ENCODE measurements at regions not wholly inside any gene's neighbourhood (a gene's known extent, or its start where the extent isn't known, plus 50 kb on each side); places are given as distances from the start of the nearest gene placed in this dataset.

DNA sequence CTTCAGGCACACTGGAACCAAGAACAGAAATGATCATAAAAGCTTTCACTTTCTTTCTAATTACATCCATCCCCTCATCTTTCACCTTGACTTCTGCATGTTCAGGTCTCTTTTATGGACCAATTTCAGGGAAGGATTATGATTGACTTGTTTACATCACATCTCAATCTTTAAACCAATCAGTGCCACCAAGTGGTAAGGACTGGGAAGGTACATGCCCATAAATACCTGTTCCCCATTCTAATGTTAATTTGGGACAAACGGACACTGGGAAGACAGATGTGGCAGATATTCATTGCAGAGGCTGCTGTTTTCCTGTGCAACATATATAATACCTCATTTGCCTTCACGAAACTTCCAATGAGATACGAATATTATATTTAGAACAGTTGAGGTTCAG, 978.1 kb downstream of the GALC start:
- Histone ChIP-seq H3K4me1 (ENCODE audit: control insufficient read depth, low read length) (no peaks in the 10 kb centered on the region), H3K27ac (ENCODE audit: low read depth, low read length) (no peak overlapping the region), H4K20me1 (ENCODE audit: control insufficient read depth, insufficient read depth, low read depth, low read length) (no peaks in the 10 kb centered on the region), H3K9me3 (ENCODE audit: control insufficient read depth, insufficient read depth, low read length) (no peaks in the 10 kb centered on the region), H3K36me3 (ENCODE audit: control insufficient read depth, low read length) (no peaks in the 10 kb centered on the region), H3K4me3 (ENCODE audit: low read length) (no peak overlapping the region), H3F3A (ENCODE audit: control insufficient read depth, insufficient read depth) (no peaks in the 10 kb centered on the region), H3K9me2 (replicated peaks; ENCODE audit: control insufficient read depth, low read length) (no peaks in the 10 kb centered on the region), H3K79me2 (ENCODE audit: control insufficient read depth, low read length) (no peaks in the 10 kb centered on the region), H3K27me3 (ENCODE audit: control insufficient read depth, low read length) (no peaks in the 10 kb centered on the region), H3K4me2 (ENCODE audit: low read length) (no peak overlapping the region)
- TF ChIP-seq EZH2phosphoT487 (IDR thresholded peaks at IDR 0.05; ENCODE audit: borderline replicate concordance, low read length) = no peak
- TF ChIP-seq, protein P1, sequence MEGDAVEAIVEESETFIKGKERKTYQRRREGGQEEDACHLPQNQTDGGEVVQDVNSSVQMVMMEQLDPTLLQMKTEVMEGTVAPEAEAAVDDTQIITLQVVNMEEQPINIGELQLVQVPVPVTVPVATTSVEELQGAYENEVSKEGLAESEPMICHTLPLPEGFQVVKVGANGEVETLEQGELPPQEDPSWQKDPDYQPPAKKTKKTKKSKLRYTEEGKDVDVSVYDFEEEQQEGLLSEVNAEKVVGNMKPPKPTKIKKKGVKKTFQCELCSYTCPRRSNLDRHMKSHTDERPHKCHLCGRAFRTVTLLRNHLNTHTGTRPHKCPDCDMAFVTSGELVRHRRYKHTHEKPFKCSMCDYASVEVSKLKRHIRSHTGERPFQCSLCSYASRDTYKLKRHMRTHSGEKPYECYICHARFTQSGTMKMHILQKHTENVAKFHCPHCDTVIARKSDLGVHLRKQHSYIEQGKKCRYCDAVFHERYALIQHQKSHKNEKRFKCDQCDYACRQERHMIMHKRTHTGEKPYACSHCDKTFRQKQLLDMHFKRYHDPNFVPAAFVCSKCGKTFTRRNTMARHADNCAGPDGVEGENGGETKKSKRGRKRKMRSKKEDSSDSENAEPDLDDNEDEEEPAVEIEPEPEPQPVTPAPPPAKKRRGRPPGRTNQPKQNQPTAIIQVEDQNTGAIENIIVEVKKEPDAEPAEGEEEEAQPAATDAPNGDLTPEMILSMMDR (IDR thresholded peaks at IDR 0.05; ENCODE audit: low read depth, low read length, poor library complexity, severe bottlenecking) = no peak

DNA sequence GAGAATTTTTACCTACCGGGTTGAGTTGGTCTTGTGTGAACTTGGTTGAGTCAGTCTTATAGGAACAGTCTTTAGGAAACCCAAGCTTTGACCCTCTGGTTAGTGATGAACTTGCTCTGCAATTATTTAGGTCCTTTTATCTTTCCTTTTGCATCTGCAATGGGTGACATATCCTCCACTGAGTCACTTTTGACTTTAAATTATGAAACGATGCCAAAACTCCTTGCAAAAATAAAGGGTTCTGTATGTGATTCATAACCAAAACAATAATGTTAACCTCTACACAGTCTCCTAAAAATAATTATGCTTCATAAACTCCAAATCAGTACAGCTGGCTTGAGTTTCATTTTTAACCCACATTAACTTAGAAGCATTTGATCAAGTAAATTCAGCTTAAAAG, 979.4 kb downstream of the GALC start:
- H3K9me3 ChIP-seq (ENCODE audit: control insufficient read depth, insufficient read depth, low read length) = no peaks in the 10 kb centered on the region
- H3K27ac ChIP-seq (ENCODE audit: low read depth, low read length) = no peak overlapping the region
- no peaks in the 10 kb centered on the region for H3K27me3 ChIP-seq (ENCODE audit: control insufficient read depth, low read length)
- no peaks in the 10 kb centered on the region for H3K9me2 ChIP-seq (replicated peaks; ENCODE audit: control insufficient read depth, low read length)
- no peaks in the 10 kb centered on the region for H3K4me1 ChIP-seq (ENCODE audit: control insufficient read depth, low read length)
- H3K79me2 ChIP-seq (ENCODE audit: control insufficient read depth, low read length) = no peaks in the 10 kb centered on the region
- H3K36me3 ChIP-seq (ENCODE audit: control insufficient read depth, low read length) = no peaks in the 10 kb centered on the region
- no peak overlapping the region for H3K4me2 ChIP-seq (ENCODE audit: low read length)
- H3K4me3 ChIP-seq (ENCODE audit: low read length) = no peak overlapping the region
- H3F3A ChIP-seq (ENCODE audit: control insufficient read depth, insufficient read depth) = no peaks in the 10 kb centered on the region
- TF ChIP-seq, protein P1 (IDR thresholded peaks at IDR 0.05; ENCODE audit: low read depth, low read length, poor library complexity, severe bottlenecking) = no peak
- TF ChIP-seq EZH2phosphoT487 (IDR thresholded peaks at IDR 0.05; ENCODE audit: borderline replicate concordance, low read length) = no peak
- no peaks in the 10 kb centered on the region for H4K20me1 ChIP-seq (ENCODE audit: control insufficient read depth, insufficient read depth, low read depth, low read length)

DNA sequence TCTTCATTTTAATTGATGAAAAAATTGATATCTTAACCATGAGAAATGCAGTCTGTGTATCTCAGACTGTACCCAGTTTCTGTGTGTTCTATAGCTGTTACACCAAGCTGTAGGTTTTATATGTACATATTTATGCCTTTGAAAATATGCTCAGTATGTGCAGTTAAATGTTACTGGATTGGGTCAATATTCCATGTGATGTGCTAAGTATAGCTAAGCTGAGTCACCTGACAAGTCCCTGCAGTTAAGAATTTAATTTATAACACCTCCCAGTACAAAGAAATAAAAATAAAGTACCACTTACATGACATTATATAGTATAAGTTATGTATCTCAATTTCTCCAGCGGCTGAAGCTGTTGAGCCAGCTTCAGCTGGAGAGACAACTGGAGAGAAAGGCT, 984.0 kb downstream of the GALC start:
- no peak overlapping the region for H3K4me2 ChIP-seq (ENCODE audit: low read length)
- no peaks in the 10 kb centered on the region for H3K79me2 ChIP-seq (ENCODE audit: control insufficient read depth, low read length)
- no peak for TF ChIP-seq EZH2phosphoT487 (IDR thresholded peaks at IDR 0.05; ENCODE audit: borderline replicate concordance, low read length)
- TF ChIP-seq, protein P1 (IDR thresholded peaks at IDR 0.05; ENCODE audit: low read depth, low read length, poor library complexity, severe bottlenecking) = no peak
- H3K36me3 ChIP-seq (ENCODE audit: control insufficient read depth, low read length) = no peaks in the 10 kb centered on the region
- H3F3A ChIP-seq (ENCODE audit: control insufficient read depth, insufficient read depth) = no peaks in the 10 kb centered on the region
- no peaks in the 10 kb centered on the region for H3K4me1 ChIP-seq (ENCODE audit: control insufficient read depth, low read length)
- no peaks in the 10 kb centered on the region for H3K27me3 ChIP-seq (ENCODE audit: control insufficient read depth, low read length)
- no peaks in the 10 kb centered on the region for H3K9me3 ChIP-seq (ENCODE audit: control insufficient read depth, insufficient read depth, low read length)
- no peak overlapping the region for H3K27ac ChIP-seq (ENCODE audit: low read depth, low read length)
- H3K4me3 ChIP-seq (ENCODE audit: low read length) = no peak overlapping the region
- H4K20me1 ChIP-seq (ENCODE audit: control insufficient read depth, insufficient read depth, low read depth, low read length) = no peaks in the 10 kb centered on the region
- H3K9me2 ChIP-seq (replicated peaks; ENCODE audit: control insufficient read depth, low read length) = no peaks in the 10 kb centered on the region

DNA sequence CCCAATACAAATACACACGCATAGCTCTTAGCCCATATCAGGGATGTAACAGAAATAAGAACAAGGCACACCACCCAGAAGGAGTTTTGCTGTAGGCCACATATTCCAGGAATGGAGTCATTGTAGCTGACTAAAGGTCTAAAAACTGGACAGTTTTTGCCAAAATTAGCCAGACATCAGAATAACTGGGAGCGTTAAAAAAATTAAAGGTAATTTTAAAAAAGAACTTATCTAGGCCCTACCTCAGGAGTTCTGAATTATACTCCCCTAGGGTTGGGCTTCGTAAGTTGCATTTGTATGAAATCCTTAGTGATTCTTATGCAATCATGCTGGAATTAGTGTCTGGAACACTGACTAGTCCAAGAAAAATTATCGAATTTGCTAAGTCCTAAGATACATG, 987.7 kb downstream of the GALC start:
- Histone ChIP-seq H3K4me2 (ENCODE audit: low read length) (no peak overlapping the region), H3K9me2 (replicated peaks; ENCODE audit: control insufficient read depth, low read length) (no peaks in the 10 kb centered on the region), H4K20me1 (ENCODE audit: control insufficient read depth, insufficient read depth, low read depth, low read length) (no peaks in the 10 kb centered on the region), H3K4me3 (ENCODE audit: low read length) (no peak overlapping the region), H3K79me2 (ENCODE audit: control insufficient read depth, low read length) (no peaks in the 10 kb centered on the region), H3K27me3 (ENCODE audit: control insufficient read depth, low read length) (no peaks in the 10 kb centered on the region), H3K9me3 (ENCODE audit: control insufficient read depth, insufficient read depth, low read length) (no peaks in the 10 kb centered on the region), H3K36me3 (ENCODE audit: control insufficient read depth, low read length) (no peaks in the 10 kb centered on the region), H3K4me1 (ENCODE audit: control insufficient read depth, low read length) (no peaks in the 10 kb centered on the region), H3F3A (ENCODE audit: control insufficient read depth, insufficient read depth) (no peaks in the 10 kb centered on the region), H3K27ac (ENCODE audit: low read depth, low read length) (no peak overlapping the region)
- TF ChIP-seq, protein P1 (IDR thresholded peaks at IDR 0.05; ENCODE audit: low read depth, low read length, poor library complexity, severe bottlenecking) = no peak
- no peak for TF ChIP-seq EZH2phosphoT487 (IDR thresholded peaks at IDR 0.05; ENCODE audit: borderline replicate concordance, low read length)
